ENCODE measurements at regions not wholly inside any gene's neighbourhood (a gene's known extent, or its start where the extent isn't known, plus 50 kb on each side); places are given as distances from the start of the nearest gene placed in this dataset.

GRCh38 chr18:63071701-63072141 lies 247.8 kb downstream of the BCL2 start:
- DNase-seq (no peak), ATAC-seq (ENCODE audit: low read depth) (no peak)
- TF ChIP-seq CTCF (IDR thresholded peaks at IDR 0.05), result no peak
- intact Hi-C loops (cut with micrococcal nuclease), result no loop called here
- Mint-ChIP-seq H3K27ac (no peak overlapping the region), H3K9me3 (peaks cover 7% of the 10 kb centered on the region), H3K4me1 (peaks cover 10% of the 10 kb centered on the region), H3K27me3 (peaks cover 3% of the 10 kb centered on the region), H3K4me3 (no peak overlapping the region), H3K36me3 (ENCODE audit: low read depth) (no peaks in the 10 kb centered on the region)
- POLR2A ChIA-PET, result no interaction called here
- CTCF ChIA-PET, result no interaction called here

GRCh38 chr18:63070767-63071502 lies 248.6 kb downstream of the BCL2 start:
- no peak for DNase-seq
- peaks cover 3% of the 10 kb centered on the region for H3K27me3 Mint-ChIP-seq
- intact Hi-C loops (cut with micrococcal nuclease), result no loop called here
- POLR2A ChIA-PET, result no interaction called here
- H3K4me3 Mint-ChIP-seq, result no peak overlapping the region
- CTCF ChIA-PET, result no interaction called here
- H3K9me3 Mint-ChIP-seq, result peaks cover 7% of the 10 kb centered on the region
- H3K4me1 Mint-ChIP-seq, result peaks cover 10% of the 10 kb centered on the region
- H3K27ac Mint-ChIP-seq, result no peak overlapping the region
- H3K36me3 Mint-ChIP-seq (ENCODE audit: low read depth), result no peaks in the 10 kb centered on the region
- ATAC-seq (ENCODE audit: low read depth), result no peak
- no peak for TF ChIP-seq CTCF (IDR thresholded peaks at IDR 0.05)

GRCh38 chr18:63069496-63069895 lies 250.1 kb downstream of the BCL2 start:
- DNase-seq, result no peak
- TF ChIP-seq CTCF (IDR thresholded peaks at IDR 0.05), result no peak
- intact Hi-C loops (cut with micrococcal nuclease), result no loop called here
- Mint-ChIP-seq H3K4me1 (no peaks in the 10 kb centered on the region), H3K9me3 (peaks cover 7% of the 10 kb centered on the region), H3K27me3 (peaks cover 3% of the 10 kb centered on the region), H3K27ac (no peak overlapping the region), H3K4me3 (no peak overlapping the region), H3K36me3 (ENCODE audit: low read depth) (no peaks in the 10 kb centered on the region)
- CTCF ChIA-PET, result interaction anchor here (0.8 kb wide), 1 partner anchor 49 kb away, joined by 3 read pairs; no protein-coding TSS in a partner anchor
- POLR2A ChIA-PET, result no interaction called here
- ATAC-seq (ENCODE audit: low read depth), result no peak

GRCh38 chr18:63067939-63068338 lies 251.6 kb downstream of the BCL2 start:
- H3K9me3 Mint-ChIP-seq, result peaks cover 7% of the 10 kb centered on the region
- H3K27me3 Mint-ChIP-seq, result peaks cover 5% of the 10 kb centered on the region
- H3K36me3 Mint-ChIP-seq (ENCODE audit: low read depth), result no peaks in the 10 kb centered on the region
- POLR2A ChIA-PET, result no interaction called here
- CTCF ChIA-PET, result no interaction called here
- no peak overlapping the region for H3K4me3 Mint-ChIP-seq
- ATAC-seq (ENCODE audit: low read depth) (no peak), DNase-seq (no peak)
- TF ChIP-seq CTCF (IDR thresholded peaks at IDR 0.05), result no peak
- intact Hi-C loops (cut with micrococcal nuclease), result no loop called here
- no peaks in the 10 kb centered on the region for H3K4me1 Mint-ChIP-seq
- H3K27ac Mint-ChIP-seq, result no peak overlapping the region

GRCh38 chr18:63065172-63065571 lies 254.4 kb downstream of the BCL2 start:
- H3K36me3 Mint-ChIP-seq (ENCODE audit: low read depth), result no peaks in the 10 kb centered on the region
- CTCF ChIA-PET, result interaction anchor here (0.6 kb wide), 1 partner anchor 274 kb away, joined by 3 read pairs; no protein-coding TSS in a partner anchor
- H3K27ac Mint-ChIP-seq, result no peak overlapping the region
- intact Hi-C loops (cut with micrococcal nuclease), result no loop called here
- peaks cover 7% of the 10 kb centered on the region for H3K9me3 Mint-ChIP-seq
- no peaks in the 10 kb centered on the region for H3K4me1 Mint-ChIP-seq
- TF ChIP-seq CTCF (IDR thresholded peaks at IDR 0.05), result no peak
- POLR2A ChIA-PET, result no interaction called here
- H3K4me3 Mint-ChIP-seq, result no peak overlapping the region
- no peak for ATAC-seq (ENCODE audit: low read depth)
- H3K27me3 Mint-ChIP-seq, result peaks cover 5% of the 10 kb centered on the region
- no peak for DNase-seq
